H9 (cell line): ENCODE measurements at regions not wholly inside any gene's neighbourhood (a gene's known extent, or its start where the extent isn't known, plus 50 kb on each side); places are given as distances from the start of the nearest gene placed in this dataset.

Source experiments
- DNase-seq: peaks from one replicate; pipeline ENCODE4 v3.0.0-alpha.2; 2017
- H2AFZ ChIP-seq: one replicate; pipeline ENCODE4 v1.6.1; 2013; ENCODE audit warnings: mild to moderate bottlenecking, low read length, control low read depth, moderate library complexity
- H2AK5ac ChIP-seq: 2 replicates; pipeline ENCODE4 v1.6.1; 2013; ENCODE audit warnings: low read length, control low read depth, mixed read lengths; ENCODE audit not compliant: insufficient read length
- H2BK120ac ChIP-seq: one replicate; pipeline ENCODE4 v1.6.1; 2013; ENCODE audit warnings: low read depth, mild to moderate bottlenecking, low read length, control low read depth, inconsistent platforms; ENCODE audit not compliant: poor library complexity, severe bottlenecking
- H2BK12ac ChIP-seq: 2 replicates; pipeline ENCODE4 v1.6.1; 2013; ENCODE audit warnings: low read length, control low read depth, mixed read lengths, low read depth; ENCODE audit not compliant: insufficient read length
- H2BK15ac ChIP-seq: 2 replicates; pipeline ENCODE4 v1.6.1; 2013; ENCODE audit warnings: low read depth, low read length, control low read depth
- H2BK20ac ChIP-seq: one replicate; pipeline ENCODE4 v1.6.1; 2013; ENCODE audit warnings: low read depth, mild to moderate bottlenecking, low read length, control low read depth, inconsistent platforms; ENCODE audit not compliant: poor library complexity, severe bottlenecking
- H2BK5ac ChIP-seq: 2 replicates; pipeline ENCODE4 v1.6.1; 2013; ENCODE audit warnings: low read length, control low read depth, mixed read lengths; ENCODE audit not compliant: insufficient read length
- H3K14ac ChIP-seq: 2 replicates; pipeline ENCODE4 v1.6.1; 2013; ENCODE audit warnings: low read length, control low read depth; ENCODE audit not compliant: insufficient read depth
- H3K18ac ChIP-seq: 2 replicates; pipeline ENCODE4 v1.6.1; 2013; ENCODE audit warnings: low read depth, mild to moderate bottlenecking, mixed read lengths, low read length, control low read depth; ENCODE audit not compliant: insufficient read length
- H3K23ac ChIP-seq: 2 replicates; pipeline ENCODE4 v1.6.1; 2013; ENCODE audit warnings: low read length, control low read depth, mixed read lengths, low read depth; ENCODE audit not compliant: insufficient read length
- H3K23me2 ChIP-seq: 2 replicates; pipeline ENCODE4 v1.6.1; 2013; ENCODE audit warnings: low read depth, mild to moderate bottlenecking, mixed read lengths, low read length, control low read depth; ENCODE audit not compliant: insufficient read length, poor library complexity, severe bottlenecking
- H3K27ac ChIP-seq: 2 replicates; pipeline ENCODE4 v1.5.1; 2013; ENCODE audit warnings: low read length, control low read depth, mixed read lengths, low read depth; ENCODE audit not compliant: insufficient read length
- H3K27me3 ChIP-seq: 2 replicates; pipeline ENCODE4 v1.6.1; 2013; ENCODE audit warnings: low read length, control low read depth, inconsistent platforms; ENCODE audit not compliant: insufficient read depth
- H3K4ac ChIP-seq: 2 replicates; pipeline ENCODE4 v1.6.1; 2013; ENCODE audit warnings: low read depth, mild to moderate bottlenecking, control low read depth, inconsistent platforms, low read length, moderate library complexity
- H3K4me1 ChIP-seq: 2 replicates; pipeline ENCODE4 v1.6.1; 2013; ENCODE audit warnings: low read length, control low read depth, inconsistent platforms; ENCODE audit not compliant: insufficient read depth
- H3K4me2 ChIP-seq: 2 replicates; pipeline ENCODE4 v1.6.1; 2013; ENCODE audit warnings: low read length, control low read depth, mixed read lengths; ENCODE audit not compliant: insufficient read length, insufficient read depth
- H3K56ac ChIP-seq: 2 replicates; pipeline ENCODE4 v1.6.1; 2013; ENCODE audit warnings: low read depth, mild to moderate bottlenecking, mixed read lengths, low read length, control low read depth; ENCODE audit not compliant: insufficient read length
- H3K79me1 ChIP-seq: 2 replicates; pipeline ENCODE4 v1.6.1; 2013; ENCODE audit warnings: low read depth, mild to moderate bottlenecking, moderate library complexity, low read length, control low read depth, inconsistent platforms; ENCODE audit not compliant: insufficient read depth, poor library complexity, severe bottlenecking
- H3K79me2 ChIP-seq: 2 replicates; pipeline ENCODE4 v1.6.1; 2013; ENCODE audit warnings: low read length, control low read depth, inconsistent platforms; ENCODE audit not compliant: insufficient read depth
- H3K9ac ChIP-seq: 2 replicates; pipeline ENCODE4 v1.6.1; 2013; ENCODE audit warnings: low read length, control low read depth, mixed read lengths; ENCODE audit not compliant: insufficient read length; ENCODE audit errors: extremely low read depth
- H3K9me3 ChIP-seq: one replicate; pipeline ENCODE4 v1.6.1; 2013; ENCODE audit warnings: low read depth, low read length, inconsistent platforms; ENCODE audit not compliant: control insufficient read depth
- H3T11ph ChIP-seq: one replicate; pipeline ENCODE4 v1.6.1; 2013; ENCODE audit warnings: mild to moderate bottlenecking, low read length, control low read depth, inconsistent platforms
- H4K20me1 ChIP-seq: one replicate; pipeline ENCODE4 v1.6.1; 2013; ENCODE audit not compliant: control insufficient read depth, insufficient read length, insufficient read depth
- H4K5ac ChIP-seq: 2 replicates; pipeline ENCODE4 v1.6.1; 2013; ENCODE audit warnings: low read depth, mild to moderate bottlenecking, mixed read lengths, low read length, control low read depth; ENCODE audit not compliant: insufficient read length
- H4K8ac ChIP-seq: replicated peaks from 2 replicates; pipeline ENCODE4 v1.6.1; 2013; ENCODE audit warnings: low read length, control low read depth, mixed read lengths, low read depth; ENCODE audit not compliant: insufficient read length
- H4K91ac ChIP-seq: 2 replicates; pipeline ENCODE4 v1.6.1; 2013; ENCODE audit warnings: low read depth, mild to moderate bottlenecking, moderate library complexity, mixed read lengths, low read length, control low read depth; ENCODE audit not compliant: insufficient read length
- H3K27ac Mint-ChIP-seq, 3 experiments: 2 replicates in 2 of 3; 3 replicates in 1 of 3; pipeline ENCODE4 v1.8.0; 2020 to 2021; ENCODE audit warnings: mixed read lengths in 3 of 3, mild to moderate bottlenecking in 1 of 3, moderate library complexity in 1 of 3
- H3K27me3 Mint-ChIP-seq: 2 replicates; pipeline ENCODE4 v1.8.0; 2021; ENCODE audit warnings: low read depth, mild to moderate bottlenecking, moderate library complexity, mixed read lengths
- H3K36me3 Mint-ChIP-seq, 3 experiments: 2 replicates in 2 of 3; 3 replicates in 1 of 3; pipeline ENCODE4 v1.8.0; 2020 to 2021; ENCODE audit warnings: low read depth in 3 of 3, mixed read lengths in 3 of 3; ENCODE audit not compliant: insufficient read depth in 1 of 3
- H3K4me1 Mint-ChIP-seq, 2 experiments: 2 replicates each; pipeline ENCODE4 v1.8.0; 2020; ENCODE audit warnings: mixed read lengths in 2 of 2
- H3K4me3 Mint-ChIP-seq, 2 experiments: 2 replicates in 1 of 2; 3 replicates in 1 of 2; pipeline ENCODE4 v1.8.0; 2020 to 2021; ENCODE audit warnings: mild to moderate bottlenecking in 2 of 2, mixed read lengths in 2 of 2, moderate library complexity in 1 of 2
- H3K9me3 Mint-ChIP-seq, 2 experiments: 2 replicates in 1 of 2; 3 replicates in 1 of 2; pipeline ENCODE4 v1.8.0; 2020; ENCODE audit warnings: mild to moderate bottlenecking in 2 of 2, mixed read lengths in 2 of 2, moderate library complexity in 1 of 2
- TF ChIP-seq, protein P1 (sequence below): fragments of 200-600 bp; sonication (generic); conservative IDR thresholded peaks from 3 replicates; pipeline ENCODE4 v1.8.0; 2021; ENCODE audit warnings: antibody characterized with exemption, mild to moderate bottlenecking

DNA sequence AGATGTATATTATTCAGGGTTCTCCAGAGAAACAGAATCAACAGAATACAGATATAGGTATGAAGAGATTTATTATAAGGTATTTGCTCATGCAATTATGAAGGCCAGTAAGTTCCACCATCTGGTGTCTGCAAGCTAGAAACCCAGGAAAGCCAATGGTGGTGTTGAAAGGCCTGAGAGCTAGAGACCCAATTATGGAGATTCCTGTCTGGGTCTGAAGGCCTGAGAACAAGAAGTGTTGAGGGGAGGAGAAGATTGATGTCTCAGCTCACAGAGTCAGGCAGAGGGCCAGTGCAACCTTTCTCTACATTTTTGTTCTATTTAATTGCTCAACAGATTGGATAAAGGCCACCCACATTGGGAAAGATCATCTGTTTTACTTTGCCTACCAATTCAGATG lies 524.2 kb upstream of the CRIM1 start:
- H3K79me2 ChIP-seq: no peaks in the 10 kb centered on the region
- Mint-ChIP-seq H3K9me3 (peaks cover 0 to 2% of the 10 kb centered on the region in 2 experiments; a peak in 2 of 5 replicates), H3K36me3 (no peaks in the 10 kb centered on the region; a peak in 1 of 7 replicates), H3K4me3 (no peak overlapping the region), H3K4me1 (no peaks in the 10 kb centered on the region; a peak in 1 of 4 replicates), H3K27ac (no peak overlapping the region), H3K27me3 (no peaks in the 10 kb centered on the region)
- H4K8ac ChIP-seq: no peak overlapping the region
- no peak overlapping the region for H3K23ac ChIP-seq
- no peak overlapping the region for H2BK20ac ChIP-seq
- H3K27me3 ChIP-seq: no peaks in the 10 kb centered on the region
- no peak for DNase-seq
- H3K4me2 ChIP-seq: no peak overlapping the region
- no peak overlapping the region for H3T11ph ChIP-seq
- H3K27ac ChIP-seq: no peak overlapping the region
- no peak overlapping the region for H3K56ac ChIP-seq
- no peak overlapping the region for H3K14ac ChIP-seq
- no peaks in the 10 kb centered on the region for H3K4me1 ChIP-seq
- no peak overlapping the region for H2BK15ac ChIP-seq
- no peak overlapping the region for H3K4ac ChIP-seq
- no peak overlapping the region for H2AK5ac ChIP-seq
- no peak overlapping the region for H4K5ac ChIP-seq
- H2BK120ac ChIP-seq: no peak overlapping the region
- TF ChIP-seq, protein P1, sequence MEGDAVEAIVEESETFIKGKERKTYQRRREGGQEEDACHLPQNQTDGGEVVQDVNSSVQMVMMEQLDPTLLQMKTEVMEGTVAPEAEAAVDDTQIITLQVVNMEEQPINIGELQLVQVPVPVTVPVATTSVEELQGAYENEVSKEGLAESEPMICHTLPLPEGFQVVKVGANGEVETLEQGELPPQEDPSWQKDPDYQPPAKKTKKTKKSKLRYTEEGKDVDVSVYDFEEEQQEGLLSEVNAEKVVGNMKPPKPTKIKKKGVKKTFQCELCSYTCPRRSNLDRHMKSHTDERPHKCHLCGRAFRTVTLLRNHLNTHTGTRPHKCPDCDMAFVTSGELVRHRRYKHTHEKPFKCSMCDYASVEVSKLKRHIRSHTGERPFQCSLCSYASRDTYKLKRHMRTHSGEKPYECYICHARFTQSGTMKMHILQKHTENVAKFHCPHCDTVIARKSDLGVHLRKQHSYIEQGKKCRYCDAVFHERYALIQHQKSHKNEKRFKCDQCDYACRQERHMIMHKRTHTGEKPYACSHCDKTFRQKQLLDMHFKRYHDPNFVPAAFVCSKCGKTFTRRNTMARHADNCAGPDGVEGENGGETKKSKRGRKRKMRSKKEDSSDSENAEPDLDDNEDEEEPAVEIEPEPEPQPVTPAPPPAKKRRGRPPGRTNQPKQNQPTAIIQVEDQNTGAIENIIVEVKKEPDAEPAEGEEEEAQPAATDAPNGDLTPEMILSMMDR: no peak
- H3K79me1 ChIP-seq: no peaks in the 10 kb centered on the region
- no peak overlapping the region for H2AFZ ChIP-seq
- no peaks in the 10 kb centered on the region for H3K9me3 ChIP-seq
- no peak overlapping the region for H3K18ac ChIP-seq
- H2BK12ac ChIP-seq: no peak overlapping the region
- no peaks in the 10 kb centered on the region for H3K23me2 ChIP-seq
- H4K20me1 ChIP-seq: no peaks in the 10 kb centered on the region
- no peak overlapping the region for H3K9ac ChIP-seq
- H4K91ac ChIP-seq: no peak overlapping the region
- H2BK5ac ChIP-seq: no peak overlapping the region
